ENCODE measurements at regions not wholly inside any gene's neighbourhood (a gene's known extent, or its start where the extent isn't known, plus 50 kb on each side); places are given as distances from the start of the nearest gene placed in this dataset.
"Not testable (repeated sequence)": the region's sequence is repeated elsewhere in the genome, so short reads cannot be mapped to it uniquely, and the experiment has no call there.

DNA sequence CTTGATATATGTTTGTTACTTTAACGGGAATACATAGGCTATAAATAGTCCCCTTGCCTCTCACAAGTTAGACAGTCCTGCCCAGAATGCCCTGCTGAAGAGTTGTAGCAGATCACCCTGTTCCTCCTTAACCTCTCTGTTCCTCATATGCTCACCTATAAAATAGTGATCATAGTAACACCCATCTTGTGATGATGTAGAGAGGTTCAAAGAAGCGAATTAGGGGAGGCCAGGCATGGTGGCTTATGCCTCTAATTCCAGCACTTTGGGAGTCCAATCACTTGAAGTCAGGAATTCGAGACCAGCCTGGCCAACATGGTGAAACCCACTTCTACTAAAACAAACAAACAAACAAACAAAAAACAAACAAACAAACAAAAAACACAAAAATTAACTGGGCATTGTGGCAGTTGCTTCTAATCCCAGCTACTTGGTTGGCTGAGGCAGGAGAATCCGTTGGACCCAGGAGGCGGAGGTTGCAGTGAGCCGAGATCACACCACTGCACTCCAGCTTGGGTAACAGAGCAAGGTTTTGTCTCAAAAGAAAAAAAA is 518.5 kb upstream of the TPTE start:
- not testable (repeated sequence) for FAIRE-seq; DNase-seq (ENCODE audit: insufficient read length, low spot score)

- not testable (repeated sequence) for FAIRE-seq; DNase-seq (ENCODE audit: insufficient read length, low spot score)
Observed at GRCh38 chr21:10005791-10006190, 515.6 kb upstream of the TPTE start.

- DNase-seq (ENCODE audit: insufficient read length, low spot score); FAIRE-seq: not testable (repeated sequence)
Observed at GRCh38 chr21:10016991-10017390, 504.4 kb upstream of the TPTE start.

DNA sequence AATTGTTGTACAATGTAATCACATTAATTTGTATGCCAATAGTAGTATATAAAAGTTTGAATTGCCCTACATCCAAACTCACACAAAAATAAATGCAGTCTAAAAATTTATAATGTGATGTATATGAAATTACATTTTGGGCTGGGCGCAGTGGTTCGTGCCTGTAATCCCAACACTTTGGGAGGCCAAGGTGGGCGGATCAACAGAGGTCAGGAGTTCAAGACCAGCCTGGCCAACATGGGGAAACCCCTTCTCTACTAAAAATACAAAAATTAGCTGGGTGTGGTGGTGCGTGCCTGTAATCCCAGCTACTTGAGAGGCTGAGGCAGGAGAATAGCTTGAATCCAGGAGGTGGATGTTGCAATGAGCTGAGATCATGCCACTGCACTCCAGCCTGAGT is 503.6 kb upstream of the TPTE start:
- FAIRE-seq: not testable (repeated sequence)

GRCh38 chr21:10021462-10021861 is 499.9 kb upstream of the TPTE start:
- not testable (repeated sequence) for DNase-seq (ENCODE audit: insufficient read length, low spot score); FAIRE-seq

More for the DNA sequence above, 503.6 kb upstream of the TPTE start:
- DNase-seq (ENCODE audit: insufficient read length, low spot score): not testable (repeated sequence)

- not testable (repeated sequence) for DNase-seq (ENCODE audit: insufficient read length, low spot score); FAIRE-seq
Observed at GRCh38 chr21:10022745-10023144, 498.6 kb upstream of the TPTE start.

Measured in GM19239 (cell line).